NCI-H226 (cell line): ENCODE measurements at regions not wholly inside any gene's neighbourhood (a gene's known extent, or its start where the extent isn't known, plus 50 kb on each side); places are given as distances from the start of the nearest gene placed in this dataset.
"Not testable (repeated sequence)": the region's sequence is repeated elsewhere in the genome, so short reads cannot be mapped to it uniquely, and the experiment has no call there.

Experiments used
- DNase-seq: peaks from one replicate; pipeline ENCODE4 v3.0.0-alpha.2; 2015

- DNase-seq = no peak
These were observed 65.8 kb downstream of the MTX3 start for GRCh38 chr5:79924936-79925893.

- no peak for DNase-seq
These were observed 67.6 kb downstream of the MTX3 start for GRCh38 chr5:79923431-79923830.

DNA sequence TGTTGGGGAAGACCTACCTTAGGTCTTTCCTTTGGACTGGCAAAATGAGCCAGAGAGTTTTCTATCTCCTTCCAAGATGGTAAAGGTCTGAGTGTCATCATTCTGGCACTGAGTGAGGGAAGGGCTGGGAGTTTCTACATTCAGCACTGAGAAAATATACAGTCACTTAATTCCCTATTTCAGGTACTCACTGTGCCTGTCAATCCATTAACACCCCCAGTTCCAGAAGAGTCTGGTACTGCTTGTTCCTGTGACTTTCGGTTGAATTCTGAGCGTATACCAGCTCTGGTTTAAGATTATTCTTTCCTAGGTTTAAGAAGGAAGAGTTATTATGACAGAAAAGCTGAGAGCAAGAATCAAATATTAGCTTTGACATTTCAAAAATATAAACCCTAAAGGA lies 68.4 kb downstream of the MTX3 start:
- DNase-seq = no peak

GRCh38 chr5:79907452-79907851 lies 83.6 kb downstream of the MTX3 start:
- DNase-seq = not testable (repeated sequence)

- DNase-seq = not testable (repeated sequence)
These were observed 88.5 kb downstream of the MTX3 start for GRCh38 chr5:79902571-79902970.

DNA sequence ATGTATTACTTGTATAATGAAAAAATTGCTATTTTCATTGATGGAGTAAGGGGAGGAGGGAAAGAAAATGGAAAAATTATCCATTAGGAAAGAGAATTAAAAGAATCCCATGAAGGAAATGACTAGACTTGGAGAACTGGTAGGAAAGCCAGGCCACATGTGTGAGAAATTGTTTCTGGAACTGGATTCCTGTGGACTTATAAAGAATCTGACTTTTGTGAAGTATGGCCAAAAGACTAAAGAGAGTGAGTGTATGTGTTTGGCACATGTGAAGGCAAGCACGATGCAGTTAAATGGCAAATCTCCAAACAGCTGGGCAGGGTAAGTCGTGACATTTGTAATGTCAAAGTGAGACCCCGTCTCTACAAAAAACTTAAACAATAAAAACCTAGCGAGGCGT lies 89.4 kb downstream of the MTX3 start:
- no peak for DNase-seq

DNA sequence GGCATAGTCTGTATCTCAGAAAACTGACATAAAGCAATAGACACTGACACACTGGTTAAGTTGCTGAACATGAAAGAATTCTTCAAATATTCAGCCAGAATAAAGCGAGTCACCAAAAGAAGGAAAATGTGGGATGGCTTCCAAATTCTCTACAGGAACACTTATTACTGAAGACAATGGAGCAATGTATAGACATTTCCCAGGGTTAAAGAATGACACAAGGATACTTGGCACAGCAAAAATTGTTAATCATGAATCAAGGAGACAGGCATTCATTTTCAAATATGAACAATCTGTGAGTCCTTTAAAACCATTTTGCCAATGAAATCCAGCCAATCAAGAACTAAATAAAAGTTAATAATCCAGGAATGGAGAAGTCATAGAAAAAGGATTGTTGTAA lies 92.5 kb downstream of the MTX3 start:
- no peak for DNase-seq

DNA sequence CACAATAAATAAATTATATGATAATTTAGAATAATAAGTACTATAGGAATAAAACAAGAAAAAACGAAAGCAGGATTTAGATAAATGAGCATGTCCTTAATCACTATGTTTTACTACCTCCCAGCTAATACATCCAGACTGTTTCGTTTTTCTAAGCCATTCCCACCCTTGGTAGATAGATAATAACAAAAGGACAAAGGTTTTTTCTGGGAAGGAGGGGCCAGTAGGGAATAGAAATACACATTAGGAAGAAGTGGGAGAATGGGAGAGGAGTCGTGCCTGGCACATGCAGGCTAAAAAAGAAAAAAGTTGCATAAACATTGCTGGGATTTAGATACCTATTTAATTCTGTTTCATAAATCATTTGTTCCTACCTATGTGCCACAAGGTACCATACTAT lies 97.1 kb downstream of the MTX3 start:
- DNase-seq = no peak

DNA sequence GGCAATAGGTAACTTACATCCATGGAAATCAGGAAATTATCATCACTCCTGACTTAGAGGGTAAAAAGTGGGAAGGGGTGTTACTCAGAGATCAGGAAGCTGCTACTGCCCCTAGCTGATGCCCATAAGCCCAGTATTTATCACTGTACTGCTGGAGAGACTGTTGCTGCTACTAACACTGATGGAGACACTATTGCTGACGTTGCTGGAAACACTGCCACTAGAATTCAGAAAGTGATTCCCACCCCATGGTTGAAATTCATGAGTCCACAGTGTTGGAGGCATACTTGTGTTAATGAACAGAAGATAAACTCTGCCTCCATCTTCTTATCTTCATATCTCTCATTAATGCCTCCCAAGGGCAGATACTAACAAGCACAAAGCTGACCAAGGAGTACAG lies 97.6 kb downstream of the MTX3 start:
- no peak for DNase-seq

DNA sequence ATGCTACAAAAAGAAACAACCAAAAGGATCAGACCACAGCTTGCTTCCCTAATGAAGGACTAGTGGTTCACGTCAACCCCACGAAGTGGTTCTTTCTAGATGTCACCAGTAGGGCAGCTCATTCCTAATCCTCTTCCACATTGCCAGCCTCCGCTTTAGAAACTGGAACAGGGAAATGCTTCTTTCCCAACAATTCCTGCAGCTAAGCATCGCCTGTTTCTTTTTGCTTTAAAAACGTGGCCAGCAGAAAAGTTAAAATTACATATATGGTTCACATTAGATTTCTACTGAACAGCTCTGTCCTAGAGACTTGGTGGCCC lies 100.2 kb downstream of the MTX3 start:
- no peak for DNase-seq

DNA sequence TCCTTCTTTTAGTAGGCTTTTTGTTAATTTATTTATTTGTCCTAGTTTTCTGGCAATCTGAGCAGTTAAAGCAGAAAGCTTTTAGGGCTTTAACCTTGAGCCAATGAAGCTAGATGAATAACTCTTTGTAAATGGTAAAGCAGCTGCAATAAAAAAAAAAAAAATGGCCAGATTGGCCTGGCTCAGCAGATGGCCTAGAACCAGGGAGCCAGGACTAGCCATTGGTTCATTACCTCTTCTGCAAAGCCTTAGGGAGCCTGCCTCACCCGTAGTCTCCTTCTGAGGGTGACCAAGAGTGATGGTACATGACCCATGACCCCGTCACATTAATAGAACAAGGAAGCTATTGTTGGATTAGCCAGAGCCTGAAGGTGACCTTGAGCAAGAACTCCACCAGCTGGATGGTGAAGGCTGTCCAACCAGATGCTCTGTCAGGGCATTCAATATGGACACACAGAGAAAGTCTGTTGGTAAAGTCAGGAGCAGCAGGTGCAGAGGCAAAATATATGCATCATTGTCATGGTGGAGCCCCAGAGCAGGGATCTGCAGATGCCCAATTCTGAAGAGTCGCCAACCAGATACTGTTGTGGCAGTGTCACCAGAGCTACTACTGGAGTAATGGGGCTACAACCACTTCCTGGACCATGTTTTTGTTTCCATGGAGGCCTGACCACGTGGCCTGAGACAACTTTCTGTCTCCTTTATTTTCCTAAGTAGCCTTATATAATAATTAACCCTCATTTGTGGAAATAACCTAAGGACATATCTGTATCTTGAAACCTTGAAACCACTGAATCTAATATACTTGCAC lies 100.7 kb downstream of the MTX3 start:
- DNase-seq = no peak

DNA sequence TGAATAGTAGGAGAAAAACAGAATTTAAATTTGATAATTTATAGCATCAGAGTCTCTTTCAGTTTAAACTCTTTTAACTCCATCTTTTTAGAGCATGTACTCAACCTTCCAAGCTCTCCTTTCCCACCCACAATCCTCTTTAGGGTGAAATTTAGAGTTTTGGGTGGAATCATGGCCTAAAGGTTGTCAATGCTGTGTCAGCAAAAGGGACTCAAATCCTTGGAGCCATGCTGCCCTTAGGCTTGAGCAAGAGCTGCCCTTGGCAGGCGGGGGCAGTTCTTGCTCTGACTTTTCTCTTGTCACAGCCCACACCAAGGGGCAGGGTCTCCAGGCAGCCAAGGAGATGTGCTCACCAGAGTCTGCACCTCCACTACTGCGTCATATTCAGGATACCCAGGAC lies 102.4 kb downstream of the MTX3 start:
- DNase-seq = no peak

DNA sequence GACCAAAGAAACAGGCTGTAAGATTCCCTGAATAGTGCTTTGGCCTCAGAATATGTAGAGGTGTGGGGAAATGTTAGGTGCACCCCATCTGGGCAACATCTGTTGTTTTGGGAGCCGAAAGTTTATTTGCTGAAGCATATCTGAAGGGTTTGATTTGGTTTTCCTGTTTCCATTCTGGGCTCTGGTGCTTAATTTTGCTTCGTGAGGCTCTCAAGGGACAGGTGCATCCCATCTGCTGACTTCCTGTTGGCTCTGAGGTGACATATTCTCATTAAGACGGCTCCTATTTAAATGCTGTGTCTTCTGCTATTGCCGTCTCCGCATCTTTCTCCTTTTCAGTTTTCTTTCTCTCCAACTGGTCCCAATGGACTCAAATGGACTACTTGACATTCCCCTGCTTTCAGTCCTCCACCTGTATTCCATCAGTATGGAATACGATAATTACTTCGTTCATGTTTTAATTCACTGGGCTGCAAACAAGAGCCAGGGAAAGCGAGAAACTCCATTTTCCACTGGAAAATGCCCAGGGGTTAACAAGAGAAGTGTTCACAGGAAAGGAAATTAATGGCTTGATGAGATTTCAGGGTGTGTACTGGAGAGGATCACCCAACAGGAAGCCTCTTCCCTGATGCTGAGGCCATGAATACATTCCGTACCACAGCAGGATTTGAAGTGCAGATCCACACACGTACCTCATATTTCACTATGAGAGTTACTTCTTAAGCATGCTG lies 104.0 kb downstream of the MTX3 start:
- no peak for DNase-seq

DNA sequence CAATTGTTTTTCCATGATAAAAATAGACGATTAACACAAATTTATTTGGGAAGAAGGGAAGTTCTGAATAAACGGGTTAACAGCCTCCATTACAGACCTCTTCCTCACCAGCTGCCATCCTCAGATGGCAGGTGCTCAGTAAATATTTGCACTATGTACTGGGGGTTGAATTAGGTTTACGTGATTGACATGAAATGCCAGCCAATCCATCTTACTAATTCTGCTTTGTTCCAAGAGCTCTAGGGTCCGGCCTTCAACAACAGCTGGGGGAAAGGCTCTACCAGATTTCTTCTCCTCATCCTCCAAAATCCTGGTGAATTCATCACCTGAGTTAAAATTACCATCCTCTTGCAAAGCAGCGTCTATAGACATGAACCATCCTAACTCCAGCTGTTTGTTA lies 104.6 kb downstream of the MTX3 start:
- DNase-seq = no peak

- not testable (repeated sequence) for DNase-seq
These were observed 111.2 kb downstream of the MTX3 start for GRCh38 chr5:79879880-79880279.

DNA sequence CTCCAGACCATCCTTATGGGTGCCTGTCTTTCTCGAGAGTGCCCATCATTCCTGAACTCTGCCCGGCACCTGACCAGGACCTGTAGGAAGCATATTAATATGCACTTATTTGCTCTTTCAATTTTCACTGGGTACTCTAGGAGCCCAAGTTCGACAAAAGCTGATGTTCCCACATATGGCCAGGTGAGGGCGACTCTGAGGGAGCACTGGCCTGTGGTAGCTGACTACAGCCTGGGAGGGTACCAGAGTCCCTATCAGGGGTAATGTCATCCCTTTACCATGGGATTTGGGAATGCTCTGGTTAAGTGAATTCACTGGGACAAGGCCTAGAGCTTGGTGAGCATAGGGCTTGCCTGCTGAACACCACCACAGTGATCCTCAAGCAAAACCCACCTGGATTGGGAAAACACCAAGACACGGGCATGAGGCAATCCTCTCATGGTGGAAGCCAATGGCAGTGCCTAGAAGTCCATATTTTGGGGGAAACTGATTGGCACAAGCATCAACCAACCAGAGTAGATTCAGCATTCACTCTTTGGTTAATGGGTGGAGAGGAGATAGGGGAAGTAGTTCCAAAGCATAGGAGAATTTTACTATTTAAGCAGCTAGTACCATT lies 112.2 kb downstream of the MTX3 start:
- DNase-seq = no peak

GRCh38 chr5:79878136-79878679 lies 112.9 kb downstream of the MTX3 start:
- no peak for DNase-seq

DNA sequence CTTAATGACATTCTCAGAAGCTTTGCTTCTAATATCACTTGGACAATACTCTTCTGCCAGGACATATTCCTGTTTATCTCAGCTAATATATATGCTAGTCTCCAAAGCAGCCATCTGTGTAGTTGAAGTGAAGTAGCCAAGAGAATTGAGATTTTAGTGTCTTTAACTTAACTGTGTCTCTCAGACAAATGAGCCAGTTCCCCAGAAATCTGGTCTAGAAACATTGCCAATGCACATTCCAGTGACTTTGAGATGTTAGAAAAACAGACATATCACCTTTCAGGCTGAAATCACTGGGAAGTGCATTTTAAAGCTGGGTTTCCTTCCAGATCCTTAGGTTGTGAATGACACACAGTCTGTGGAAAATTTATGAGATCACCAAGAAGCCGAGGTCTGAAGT lies 114.6 kb downstream of the MTX3 start:
- no peak for DNase-seq

DNA sequence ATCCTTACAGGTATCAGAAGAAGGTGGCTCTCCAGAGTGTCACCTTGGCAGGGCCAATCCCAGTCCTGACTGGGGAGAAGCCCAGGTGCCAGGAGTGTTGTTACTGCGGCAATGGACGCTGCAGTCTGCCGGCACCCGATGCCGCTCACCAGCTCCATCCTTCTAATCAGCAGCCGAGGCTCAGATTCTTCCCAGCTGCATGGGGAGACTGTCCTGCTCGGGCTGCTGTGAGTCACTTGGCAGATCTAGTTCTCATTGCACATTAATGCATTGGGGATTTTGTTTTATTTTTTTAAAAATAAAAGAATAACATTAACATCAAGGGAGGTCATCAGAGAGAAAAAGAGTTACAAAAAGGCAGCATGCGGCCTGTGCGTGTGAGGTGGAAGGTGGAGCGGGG lies 115.8 kb downstream of the MTX3 start:
- no peak for DNase-seq

DNA sequence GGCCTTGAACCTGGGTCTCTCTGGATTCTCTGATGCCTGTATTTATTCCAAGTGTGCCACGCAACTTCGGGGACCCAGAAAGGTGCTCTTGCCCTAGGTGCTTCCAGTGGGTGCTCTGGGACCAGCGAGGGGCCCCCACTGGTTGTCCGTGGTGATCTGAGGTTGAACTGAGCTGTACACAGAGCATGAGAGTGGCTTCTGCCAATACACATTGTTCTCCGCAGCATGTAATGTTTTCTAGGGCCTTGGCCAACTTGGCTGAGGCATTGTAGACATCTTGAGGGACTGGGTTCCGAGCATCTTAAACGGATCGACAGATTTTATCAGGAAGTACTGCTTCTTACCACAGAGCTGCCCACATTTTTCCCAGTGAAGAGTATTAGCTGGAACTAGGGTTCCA lies 117.9 kb downstream of the MTX3 start:
- DNase-seq = no peak

GRCh38 chr5:79872291-79872690 lies 118.8 kb downstream of the MTX3 start:
- no peak for DNase-seq

GRCh38 chr5:79871364-79872120 lies 119.5 kb downstream of the MTX3 start:
- DNase-seq = no peak
